Activated CD4-positive, alpha-beta T cell treated with anti-CD3 and anti-CD28 coated beads, Interleukin-2, amount 50 U/mL, for 1 hour (primary cell): ENCODE measurements at regions not wholly inside any gene's neighbourhood (a gene's known extent, or its start where the extent isn't known, plus 50 kb on each side); places are given as distances from the start of the nearest gene placed in this dataset.

Source experiments
- DNase-seq: peaks from one replicate; pipeline ENCODE4 v3.0.0-alpha.2; 2020

GRCh38 chr1:88036345-88037014 lies 647.6 kb upstream of the PKN2 start:
- DNase-seq, result no peak

DNA sequence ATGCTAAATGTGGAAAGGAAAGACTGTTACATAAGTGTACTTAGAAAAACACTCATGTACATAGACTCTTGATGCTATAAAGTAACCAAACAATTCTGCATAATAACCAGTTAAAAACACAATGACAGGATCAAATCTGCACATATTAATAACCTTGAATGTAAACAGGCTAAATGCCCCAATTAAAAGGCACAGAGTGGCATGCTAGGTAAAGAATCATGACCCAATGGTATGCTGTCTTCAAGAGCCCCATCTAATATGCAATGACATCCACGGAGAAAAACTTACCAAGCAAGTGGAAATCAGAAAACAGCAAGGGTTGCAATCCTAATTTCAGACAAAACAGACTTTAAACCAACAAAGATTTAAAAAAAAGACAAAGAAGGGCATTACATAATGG lies 644.8 kb upstream of the PKN2 start:
- DNase-seq, result no peak

- DNase-seq, result no peak
These were observed 640.2 kb upstream of the PKN2 start for GRCh38 chr1:88043834-88044233.

DNA sequence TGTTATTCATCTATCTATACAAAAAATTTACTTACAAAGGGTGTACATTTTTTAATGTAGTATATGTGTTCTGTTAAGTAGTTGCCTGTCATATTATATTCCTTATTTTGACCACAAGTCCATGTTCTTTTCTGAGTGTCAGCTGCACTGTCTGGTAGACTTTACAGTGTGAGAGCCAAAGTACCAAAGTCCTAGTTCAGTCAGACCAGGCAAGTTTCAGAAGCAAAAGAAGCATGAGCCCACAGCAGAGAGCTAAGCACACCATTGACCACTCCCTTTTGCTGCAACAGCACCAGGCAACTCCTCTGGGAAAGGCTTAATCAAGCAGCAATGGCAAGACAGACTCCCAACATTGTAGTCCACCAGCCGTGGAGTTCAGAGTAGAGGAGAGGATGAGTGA lies 631.9 kb upstream of the PKN2 start:
- DNase-seq, result no peak

DNA sequence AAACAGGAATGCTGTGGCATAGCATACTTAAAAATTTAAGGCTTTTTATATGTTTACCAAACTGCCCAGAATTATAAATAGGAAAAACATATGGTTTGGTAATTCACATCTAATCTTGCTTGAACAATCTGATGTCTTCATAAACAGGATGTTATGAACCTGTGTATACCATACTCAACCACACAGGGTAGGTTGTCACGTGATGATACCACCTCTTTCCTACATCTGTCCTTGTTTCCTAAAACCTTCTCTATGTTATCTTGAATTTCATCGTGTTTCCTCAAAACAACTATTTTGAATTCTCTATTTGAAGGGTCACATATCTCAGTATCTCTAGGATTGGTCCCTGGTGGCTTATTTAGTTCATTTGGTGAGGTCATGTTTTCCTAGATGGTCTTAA lies 631.0 kb upstream of the PKN2 start:
- DNase-seq, result no peak

DNA sequence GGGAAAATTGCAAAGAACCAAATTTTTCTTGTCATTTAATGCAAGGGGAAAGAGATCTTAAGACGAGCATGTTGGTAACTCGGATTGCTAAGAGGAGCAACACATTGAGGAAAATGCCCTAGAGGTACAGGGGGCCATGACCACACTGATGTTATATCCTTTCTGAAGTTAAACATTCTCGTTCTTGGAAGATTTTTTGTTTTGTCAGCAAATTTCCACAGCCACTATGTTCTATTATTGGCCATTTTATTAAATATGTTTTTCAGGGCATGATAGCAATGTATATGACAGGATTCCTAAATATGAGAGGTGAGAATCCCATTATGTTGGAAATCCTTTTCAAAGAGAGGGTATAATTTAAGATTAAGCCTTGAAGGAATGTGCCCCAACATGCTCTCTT lies 627.2 kb upstream of the PKN2 start:
- DNase-seq, result no peak

- no peak for DNase-seq
These were observed 625.9 kb upstream of the PKN2 start for GRCh38 chr1:88058205-88058604.

DNA sequence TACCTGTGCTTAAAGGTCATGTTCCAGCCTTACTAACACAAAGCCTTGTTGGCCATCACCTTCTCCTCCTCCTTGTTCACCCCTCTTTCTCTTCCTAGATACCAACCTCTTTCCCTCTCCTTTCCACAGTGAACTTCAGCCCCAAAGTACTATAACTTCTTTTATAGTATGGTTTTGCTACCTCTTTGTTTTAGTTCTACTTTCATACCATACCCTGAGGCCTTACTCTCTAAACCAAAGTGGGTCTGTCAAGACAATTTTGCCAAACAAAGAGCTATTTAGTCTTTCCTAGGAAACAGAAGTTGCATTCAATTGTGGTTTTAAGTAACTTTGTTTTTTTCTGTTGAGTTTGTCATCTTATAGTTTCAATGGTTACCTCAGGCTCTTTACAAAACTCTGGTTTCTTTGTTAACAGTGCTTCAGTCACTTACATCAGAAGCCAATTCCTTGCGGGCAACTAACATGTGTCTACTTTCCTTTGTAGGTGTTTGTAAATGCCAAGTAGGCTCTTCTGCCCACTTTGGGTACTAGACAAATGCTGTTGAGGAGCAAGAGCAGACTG lies 623.9 kb upstream of the PKN2 start:
- DNase-seq, result no peak

- no peak for DNase-seq
These were observed 623.2 kb upstream of the PKN2 start for GRCh38 chr1:88060750-88061491.

GRCh38 chr1:88061492-88062177 lies 622.4 kb upstream of the PKN2 start:
- no peak for DNase-seq

- DNase-seq, result no peak
These were observed 621.4 kb upstream of the PKN2 start for GRCh38 chr1:88062650-88063153.

DNA sequence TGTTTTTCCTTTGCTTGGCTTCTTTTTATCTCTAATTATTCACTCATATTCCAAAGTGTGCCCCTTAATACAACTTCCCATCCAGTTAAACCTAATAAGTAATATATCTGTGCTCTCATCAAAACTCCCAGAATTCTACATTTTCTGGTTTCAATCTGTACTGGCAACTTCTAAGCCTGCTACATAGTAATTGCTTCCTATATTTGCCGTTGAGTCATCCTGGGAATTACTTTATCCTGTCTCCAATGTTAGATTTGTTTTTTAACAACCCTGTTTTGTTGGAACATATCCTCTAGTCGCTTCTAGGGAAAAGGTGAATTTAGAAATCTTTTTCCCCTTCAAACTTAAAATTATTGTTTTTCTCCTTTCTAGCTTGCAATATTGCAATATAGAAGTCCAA lies 620.5 kb upstream of the PKN2 start:
- no peak for DNase-seq

DNA sequence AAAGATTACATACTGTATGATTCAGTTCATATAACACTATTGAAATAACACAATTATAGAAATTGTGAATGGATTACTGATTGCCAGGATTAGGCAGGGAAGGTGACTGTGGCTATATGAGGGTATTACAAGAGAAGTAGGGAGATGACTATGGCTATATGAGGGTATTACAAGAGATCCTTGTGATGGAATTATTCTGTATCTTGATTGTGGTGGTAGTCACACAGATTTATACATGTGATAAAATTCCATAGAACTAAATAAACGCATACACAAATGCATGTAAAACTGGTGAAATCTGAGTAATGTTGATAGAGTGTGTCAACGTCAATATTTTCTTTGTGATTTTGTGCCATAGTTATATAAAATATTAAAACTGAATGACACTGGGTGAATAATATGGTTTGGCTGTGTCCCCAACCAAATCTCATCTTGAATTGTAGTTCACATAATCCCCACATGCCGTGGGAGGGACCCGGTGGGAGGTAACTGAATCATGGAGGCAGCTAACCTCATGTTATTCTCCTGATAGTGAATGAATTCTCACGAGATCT lies 615.6 kb upstream of the PKN2 start:
- DNase-seq, result no peak

DNA sequence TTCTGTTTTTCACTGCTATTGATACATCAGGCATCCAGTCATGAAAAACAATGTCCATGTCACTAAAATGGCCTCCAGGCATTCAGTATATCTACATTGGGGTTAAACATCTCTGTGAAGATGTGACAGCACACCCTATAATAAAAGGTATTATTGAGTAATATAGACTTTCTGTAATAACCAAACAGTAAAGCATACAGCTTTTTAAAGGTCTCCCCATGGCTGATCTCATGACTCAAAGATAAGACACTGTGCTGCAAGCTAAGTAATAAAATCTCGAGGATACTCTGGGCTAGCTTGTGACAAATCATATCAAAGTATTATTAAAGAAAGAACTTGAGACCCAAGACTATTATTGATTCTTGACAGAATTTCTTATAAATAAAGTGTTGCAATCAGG lies 613.1 kb upstream of the PKN2 start:
- no peak for DNase-seq

DNA sequence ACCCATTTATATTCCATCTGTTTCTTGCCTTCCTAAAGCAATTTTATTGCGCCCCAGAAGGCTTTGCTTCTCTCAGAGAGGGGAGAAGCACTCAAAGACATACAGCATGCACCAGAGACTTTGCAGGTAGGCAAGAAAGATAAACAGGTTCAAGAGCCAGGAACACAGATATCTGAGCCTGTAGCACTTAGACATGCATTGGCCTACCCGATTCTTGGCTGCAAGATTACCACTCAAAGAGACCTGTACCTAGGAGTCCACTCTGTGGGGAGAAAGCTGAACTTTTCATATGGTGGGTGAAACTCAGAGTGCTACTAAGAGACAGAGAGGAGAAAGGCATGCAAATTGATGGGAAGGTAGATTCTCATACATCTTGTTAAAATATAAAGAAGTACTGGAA lies 609.4 kb upstream of the PKN2 start:
- no peak for DNase-seq

DNA sequence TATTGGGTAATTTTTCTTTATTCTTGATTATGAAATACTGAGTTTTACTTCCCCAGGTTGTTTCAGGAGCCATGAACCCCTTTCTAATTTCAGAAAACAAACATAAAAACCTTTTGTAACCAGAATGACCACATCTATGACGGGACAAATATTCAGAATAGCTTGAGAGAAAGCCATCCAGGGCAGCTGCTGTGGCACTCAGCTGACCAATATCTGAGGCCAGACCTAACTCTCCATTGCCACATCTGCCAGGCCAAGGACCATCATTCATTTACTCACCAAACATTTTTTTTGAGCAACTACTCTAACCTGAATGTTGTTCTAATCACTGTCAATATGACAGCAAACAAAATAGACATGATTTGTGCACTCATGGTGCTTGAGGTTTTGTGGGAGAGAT lies 608.3 kb upstream of the PKN2 start:
- no peak for DNase-seq

- no peak for DNase-seq
These were observed 605.0 kb upstream of the PKN2 start for GRCh38 chr1:88079036-88079435.

- no peak for DNase-seq
These were observed 603.2 kb upstream of the PKN2 start for GRCh38 chr1:88080875-88081274.

- no peak for DNase-seq
These were observed 595.6 kb upstream of the PKN2 start for GRCh38 chr1:88088481-88088880.

DNA sequence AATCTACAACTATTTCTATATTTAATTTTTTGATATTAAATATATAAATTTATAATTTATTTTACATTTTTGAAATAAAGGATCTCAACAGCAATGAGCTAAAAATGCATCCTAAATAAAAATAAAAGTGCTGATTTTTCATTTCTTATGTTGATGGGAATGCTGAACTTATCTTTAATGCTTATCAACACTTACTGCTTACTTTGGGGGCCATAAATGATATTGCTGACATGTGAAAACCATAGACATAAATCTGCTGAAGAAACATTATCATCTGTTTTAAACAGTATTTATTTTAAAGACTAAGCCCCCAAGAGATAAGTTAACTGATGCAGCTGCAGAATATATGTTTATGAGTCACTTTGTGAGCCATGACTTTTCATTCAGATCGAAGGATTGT lies 594.1 kb upstream of the PKN2 start:
- no peak for DNase-seq

DNA sequence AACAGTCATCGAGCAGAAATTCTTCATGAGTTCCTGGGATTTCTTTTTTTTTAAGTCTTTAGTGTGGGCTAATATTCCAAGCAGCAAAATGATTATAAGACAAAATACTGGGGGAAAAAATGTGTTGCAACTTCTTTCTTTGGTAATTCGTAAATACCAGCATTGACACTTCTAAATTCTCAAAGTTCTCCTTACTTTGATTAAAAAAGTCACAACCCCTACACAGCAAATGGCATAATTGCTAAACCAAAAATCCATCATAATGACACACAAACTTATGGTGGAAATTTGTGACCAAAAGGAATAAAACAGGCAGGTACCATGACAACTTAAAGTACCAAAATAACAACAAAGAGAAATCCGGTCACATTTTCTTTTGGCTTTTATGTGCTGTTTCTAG lies 585.2 kb upstream of the PKN2 start:
- no peak for DNase-seq

DNA sequence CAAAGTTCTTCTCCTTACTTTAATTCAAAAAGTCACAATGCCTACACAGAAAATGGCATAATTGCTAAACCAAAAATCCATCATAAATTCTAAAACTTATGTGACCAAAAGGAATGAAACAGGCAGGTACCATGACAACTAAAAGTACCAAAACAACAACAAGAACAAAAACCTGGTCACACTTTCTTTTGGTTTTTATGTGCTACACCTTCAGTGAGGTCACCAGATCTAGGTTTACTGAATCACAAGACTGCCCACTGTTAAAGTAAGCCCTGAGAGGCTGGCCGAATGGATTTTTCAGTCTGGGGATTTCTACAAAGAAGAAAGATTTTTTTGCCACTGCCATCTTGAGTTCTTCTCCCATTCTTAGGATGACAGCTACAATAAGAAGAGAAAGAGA lies 583.0 kb upstream of the PKN2 start:
- no peak for DNase-seq

GRCh38 chr1:88104236-88104635 lies 579.8 kb upstream of the PKN2 start:
- DNase-seq, result no peak

DNA sequence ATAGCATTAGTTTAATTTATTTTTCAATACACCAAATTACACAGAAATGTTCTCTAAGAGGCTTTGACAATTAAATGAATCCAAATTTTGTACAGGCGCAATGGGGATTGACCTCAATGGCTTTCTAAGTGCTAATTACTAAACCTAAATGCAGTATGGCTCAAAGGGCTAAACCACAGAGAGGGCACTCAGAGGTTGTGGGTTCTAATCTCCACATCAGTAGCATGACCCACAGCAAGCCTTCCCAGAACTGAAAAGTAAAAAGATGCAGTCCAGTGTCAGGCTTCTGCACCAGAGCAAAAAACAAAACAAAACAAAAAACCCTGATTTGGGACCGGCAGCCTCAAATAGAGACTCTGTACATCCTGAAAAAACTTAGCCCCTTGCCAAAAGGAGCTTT lies 579.2 kb upstream of the PKN2 start:
- DNase-seq, result no peak
